Keratinocyte (primary cell): ENCODE measurements at regions not wholly inside any gene's neighbourhood (a gene's known extent, or its start where the extent isn't known, plus 50 kb on each side); places are given as distances from the start of the nearest gene placed in this dataset.

ENCODE experiments used
- DNase-seq: peaks from one replicate; pipeline ENCODE4 v3.0.0-alpha.2; 2011; ENCODE audit warnings: low read depth, missing footprints, low spot score
- FAIRE-seq: peaks from 2 replicates; lab custom pipeline; 2011; peaks lifted over from hg19 to GRCh38; lab: Jason Lieb, UNC
- H2AFZ ChIP-seq: 2 replicates; pipeline ENCODE4 v1.6.0; 2012; ENCODE audit warnings: low read length, control low read depth, inconsistent platforms; ENCODE audit not compliant: control insufficient read depth
- H3K27ac ChIP-seq: 2 replicates; pipeline ENCODE4 v1.5.1; 2011; ENCODE audit warnings: low read length; ENCODE audit not compliant: control insufficient read depth, insufficient read depth
- H3K27me3 ChIP-seq: 3 replicates; pipeline ENCODE4 v1.6.0; 2011; ENCODE audit warnings: low read length; ENCODE audit not compliant: control insufficient read depth, insufficient read depth; ENCODE audit errors: extremely low read depth
- H3K36me3 ChIP-seq, 2 experiments: 2 replicates in 1 of 2; 3 replicates in 1 of 2; pipeline ENCODE4 v1.5.1; 2011; ENCODE audit warnings: low read length in 2 of 2, mild to moderate bottlenecking in 1 of 2; ENCODE audit not compliant: control insufficient read depth in 2 of 2, insufficient read depth in 2 of 2; ENCODE audit errors: extremely low read depth in 1 of 2
- H3K4me1 ChIP-seq: 3 replicates; pipeline ENCODE4 v1.5.1; 2011; ENCODE audit warnings: low read length; ENCODE audit not compliant: control insufficient read depth, insufficient read depth; ENCODE audit errors: extremely low read depth
- H3K4me2 ChIP-seq: 3 replicates; pipeline ENCODE4 v1.6.0; 2011; ENCODE audit warnings: low read depth, low read length; ENCODE audit not compliant: control insufficient read depth, insufficient read depth; ENCODE audit errors: extremely low read depth
- H3K4me3 ChIP-seq, 3 experiments: fragments of 200-600 bp in 1 of 3; sonication (generic) in 1 of 3; 2 replicates in 2 of 3; 3 replicates in 1 of 3; pipeline ENCODE4 v1.5.1; 2011 to 2016; ENCODE audit warnings: low read length in 3 of 3, mild to moderate bottlenecking in 3 of 3, control low read depth in 2 of 3, inconsistent platforms in 1 of 3, low read depth in 1 of 3, mixed read lengths in 1 of 3, mixed run types in 1 of 3, moderate library complexity in 1 of 3; ENCODE audit not compliant: control insufficient read depth in 2 of 3, insufficient read depth in 2 of 3; ENCODE audit errors: extremely low read depth in 1 of 3
- H3K79me2 ChIP-seq: 2 replicates; pipeline ENCODE4 v1.6.0; 2012; ENCODE audit warnings: low read length; ENCODE audit not compliant: control insufficient read depth, insufficient read depth
- H3K9ac ChIP-seq: 3 replicates; pipeline ENCODE4 v1.6.0; 2011; ENCODE audit warnings: low read length; ENCODE audit not compliant: control insufficient read depth, insufficient read depth; ENCODE audit errors: extremely low read depth
- H3K9me1 ChIP-seq: 3 replicates; pipeline ENCODE4 v1.6.0; 2011; ENCODE audit warnings: low read length; ENCODE audit not compliant: control insufficient read depth, insufficient read depth; ENCODE audit errors: extremely low read depth
- H3K9me3 ChIP-seq: 2 replicates; pipeline ENCODE4 v1.5.1; 2012; ENCODE audit warnings: low read depth, low read length; ENCODE audit not compliant: control insufficient read depth
- H4K20me1 ChIP-seq: 3 replicates; pipeline ENCODE4 v1.6.0; 2011; ENCODE audit warnings: low read length; ENCODE audit not compliant: control insufficient read depth, insufficient read depth; ENCODE audit errors: extremely low read depth
- CTCF ChIP-seq, 3 experiments: IDR thresholded peaks in 1 of 3; conservative IDR thresholded peaks in 1 of 3; optimal IDR thresholded peaks in 1 of 3; 2 replicates in 2 of 3; 3 replicates in 1 of 3; pipeline versions ENCODE3 to v1.5.1; 2011; ENCODE audit warnings: low read length in 3 of 3, mild to moderate bottlenecking in 3 of 3, moderate library complexity in 2 of 3, control low read depth in 1 of 3, inconsistent platforms in 1 of 3; ENCODE audit not compliant: insufficient read depth in 2 of 3; ENCODE audit errors: extremely low read depth in 1 of 3
- EZH2 ChIP-seq: IDR thresholded peaks from one replicate; pipeline ENCODE4 v1.6.1; 2012; ENCODE audit warnings: inconsistent platforms, mild to moderate bottlenecking, low read length, moderate library complexity
- dilution Hi-C: fragments of 300-500 bp; cut with MboI; formaldehyde crosslinking; loops from one replicate; pipeline ENCODE4 v1.7.0; 2020; ENCODE audit warnings: low sequenced_read_pairs; ENCODE audit not compliant: extremely low pct_ligation_motif_present

- no peak for TF ChIP-seq EZH2
- no peak for TF ChIP-seq CTCF (optimal IDR thresholded peaks at IDR 0.05 in 1 of 3, IDR thresholded peaks at IDR 0.05 in 1 of 3, conservative IDR thresholded peaks at IDR 0.05 in 1 of 3; ENCODE audit: extremely low read depth in 1 of 3, insufficient read depth in 2 of 3, low read length in 3 of 3)
- no peak overlapping the region for H3K9ac ChIP-seq
- no peak overlapping the region for H2AFZ ChIP-seq
- H3K36me3 ChIP-seq = no peaks in the 10 kb centered on the region
- no peak for FAIRE-seq
- no peaks in the 10 kb centered on the region for H3K79me2 ChIP-seq
- H3K27me3 ChIP-seq = no peaks in the 10 kb centered on the region
- no peak overlapping the region for H3K4me3 ChIP-seq
- H3K4me2 ChIP-seq = no peak overlapping the region
- H3K9me3 ChIP-seq = no peaks in the 10 kb centered on the region
- H3K9me1 ChIP-seq = no peaks in the 10 kb centered on the region
- no peak overlapping the region for H3K27ac ChIP-seq
- H4K20me1 ChIP-seq = no peaks in the 10 kb centered on the region
- no peaks in the 10 kb centered on the region for H3K4me1 ChIP-seq
- DNase-seq = no peak
- dilution Hi-C loops = no loop called here
Observed at GRCh38 chr6:86045038-86045437, 402.4 kb upstream of the SYNCRIP start.

GRCh38 chr6:86042214-86042613 lies 399.5 kb upstream of the SYNCRIP start:
- no peak for TF ChIP-seq EZH2
- TF ChIP-seq CTCF (optimal IDR thresholded peaks at IDR 0.05 in 1 of 3, IDR thresholded peaks at IDR 0.05 in 1 of 3, conservative IDR thresholded peaks at IDR 0.05 in 1 of 3; ENCODE audit: extremely low read depth in 1 of 3, insufficient read depth in 2 of 3, low read length in 3 of 3) = no peak
- no peak for FAIRE-seq

More at GRCh38 chr6:86042214-86042613, 399.5 kb upstream of the SYNCRIP start:
- H3K27me3 ChIP-seq = no peaks in the 10 kb centered on the region
- peaks cover 1% of the 10 kb centered on the region for H3K9me3 ChIP-seq
- H3K4me2 ChIP-seq = no peak overlapping the region
- no peaks in the 10 kb centered on the region for H3K4me1 ChIP-seq
- dilution Hi-C loops = no loop called here
- no peaks in the 10 kb centered on the region for H3K36me3 ChIP-seq
- H2AFZ ChIP-seq = no peak overlapping the region
- H3K9ac ChIP-seq = no peak overlapping the region
- H4K20me1 ChIP-seq = no peaks in the 10 kb centered on the region
- no peaks in the 10 kb centered on the region for H3K9me1 ChIP-seq
- no peak overlapping the region for H3K4me3 ChIP-seq
- H3K27ac ChIP-seq = no peak overlapping the region
- no peak for DNase-seq
- no peaks in the 10 kb centered on the region for H3K79me2 ChIP-seq
